PC-9 (cell line): ENCODE measurements at regions not wholly inside any gene's neighbourhood (a gene's known extent, or its start where the extent isn't known, plus 50 kb on each side); places are given as distances from the start of the nearest gene placed in this dataset.

ENCODE experiments used
- CTCF ChIP-seq: fragments of 200-600 bp; sonication (generic); conservative IDR thresholded peaks from 2 replicates; pipeline ENCODE4 v1.6.1; 2017; ENCODE audit warnings: mixed run types, antibody characterized with exemption, mild to moderate bottlenecking, moderate library complexity
- EZH2 ChIP-seq: fragments of 200-600 bp; sonication (generic); IDR thresholded peaks from 2 replicates; pipeline ENCODE4 v1.8.0; 2017; ENCODE audit warnings: antibody characterized with exemption, low read depth

- TF ChIP-seq CTCF, result no peak
- no peak for TF ChIP-seq EZH2
Measured at GRCh38 chr4:177964693-177965168, 522.5 kb upstream of the AGA start.
